ENCODE measurements at regions not wholly inside any gene's neighbourhood (a gene's known extent, or its start where the extent isn't known, plus 50 kb on each side); places are given as distances from the start of the nearest gene placed in this dataset.
A peak's percentile ranks its signal among the peaks of the same experiment; 100 is the strongest.

- FAIRE-seq (no peak), DNase-seq (ENCODE audit: extremely low spot score, insufficient read length, low read depth) (no peak)
Observed at GRCh38 chr2:176637486-176638166, 368.4 kb downstream of the MTX2 start.

- no peak for FAIRE-seq
Observed at GRCh38 chr2:176638167-176639015, 369.1 kb downstream of the MTX2 start.

GRCh38 chr2:176639016-176639343, 369.7 kb downstream of the MTX2 start:
- FAIRE-seq (no peak), DNase-seq (ENCODE audit: extremely low spot score, insufficient read length, low read depth) (no peak)

More at GRCh38 chr2:176638167-176639015, 369.1 kb downstream of the MTX2 start:
- peak; percentile 54 for DNase-seq (ENCODE audit: extremely low spot score, insufficient read length, low read depth)

GRCh38 chr2:176639671-176640070, 370.4 kb downstream of the MTX2 start:
- FAIRE-seq (no peak), DNase-seq (ENCODE audit: extremely low spot score, insufficient read length, low read depth) (no peak)

GRCh38 chr2:176641436-176641835, 372.2 kb downstream of the MTX2 start:
- DNase-seq (ENCODE audit: extremely low spot score, insufficient read length, low read depth) (no peak), FAIRE-seq (no peak)

- no peak for FAIRE-seq
- no peak for DNase-seq (ENCODE audit: extremely low spot score, insufficient read length, low read depth)
Observed at GRCh38 chr2:176642074-176642473, 372.8 kb downstream of the MTX2 start.

GRCh38 chr2:176643646-176644045, 374.4 kb downstream of the MTX2 start:
- FAIRE-seq = no peak
- DNase-seq (ENCODE audit: extremely low spot score, insufficient read length, low read depth) = no peak

- no peak for DNase-seq (ENCODE audit: extremely low spot score, insufficient read length, low read depth)
- no peak for FAIRE-seq
Observed at GRCh38 chr2:176645494-176645893, 376.3 kb downstream of the MTX2 start.

- FAIRE-seq = no peak
- no peak for DNase-seq (ENCODE audit: extremely low spot score, insufficient read length, low read depth)
Observed at GRCh38 chr2:176646033-176646615, 376.9 kb downstream of the MTX2 start.

- no peak for DNase-seq (ENCODE audit: extremely low spot score, insufficient read length, low read depth)
- FAIRE-seq = no peak
Observed at GRCh38 chr2:176647325-176648165, 378.3 kb downstream of the MTX2 start.

- FAIRE-seq (no peak), DNase-seq (ENCODE audit: extremely low spot score, insufficient read length, low read depth) (no peak)
Observed at GRCh38 chr2:176648700-176649297, 379.6 kb downstream of the MTX2 start.

- DNase-seq (ENCODE audit: extremely low spot score, insufficient read length, low read depth) (no peak), FAIRE-seq (no peak)
Observed at GRCh38 chr2:176650104-176650837, 381.0 kb downstream of the MTX2 start.

- FAIRE-seq (no peak), DNase-seq (ENCODE audit: extremely low spot score, insufficient read length, low read depth) (no peak)
Observed at GRCh38 chr2:176650838-176651555, 381.8 kb downstream of the MTX2 start.

- FAIRE-seq = peak; percentile 88
- no peak for DNase-seq (ENCODE audit: extremely low spot score, insufficient read length, low read depth)
Observed at GRCh38 chr2:176652300-176653182, 383.3 kb downstream of the MTX2 start.

GRCh38 chr2:176653479-176654443, 384.5 kb downstream of the MTX2 start:
- DNase-seq (ENCODE audit: extremely low spot score, insufficient read length, low read depth) = no peak
- FAIRE-seq = peak; percentile 73

- DNase-seq (ENCODE audit: extremely low spot score, insufficient read length, low read depth) = no peak
- no peak for FAIRE-seq
Observed at GRCh38 chr2:176656038-176656775, 387.0 kb downstream of the MTX2 start.

Measured in GM18507 (cell line).